ENCODE measurements at regions not wholly inside any gene's neighbourhood (a gene's known extent, or its start where the extent isn't known, plus 50 kb on each side); places are given as distances from the start of the nearest gene placed in this dataset.
A peak's percentile ranks its signal among the peaks of the same experiment; 100 is the strongest.
"Not testable (repeated sequence)": the region's sequence is repeated elsewhere in the genome, so short reads cannot be mapped to it uniquely, and the experiment has no call there.

- no peaks in the 10 kb centered on the region for H3K4me1 Mint-ChIP-seq (ENCODE audit: low read depth)
- H3K27me3 Mint-ChIP-seq, result no peaks in the 10 kb centered on the region
- no peaks in the 10 kb centered on the region for H3K36me3 Mint-ChIP-seq (ENCODE audit: low read depth)
- H3K4me3 Mint-ChIP-seq, result no peak overlapping the region
- no peak overlapping the region for H3K27ac Mint-ChIP-seq
- no peaks in the 10 kb centered on the region for H3K9me3 Mint-ChIP-seq
Observed at GRCh38 chr12:18863769-18864500, 126.0 kb downstream of the CAPZA3 start.

GRCh38 chr12:18864900-18865561 is 127.1 kb downstream of the CAPZA3 start:
- Mint-ChIP-seq H3K27ac (no peak overlapping the region), H3K27me3 (no peaks in the 10 kb centered on the region), H3K36me3 (ENCODE audit: low read depth) (no peaks in the 10 kb centered on the region), H3K9me3 (no peaks in the 10 kb centered on the region), H3K4me3 (no peak overlapping the region), H3K4me1 (ENCODE audit: low read depth) (no peaks in the 10 kb centered on the region)

GRCh38 chr12:18868717-18869116 is 130.8 kb downstream of the CAPZA3 start:
- no peaks in the 10 kb centered on the region for H3K27me3 Mint-ChIP-seq

GRCh38 chr12:18872770-18873169 is 134.9 kb downstream of the CAPZA3 start:
- Mint-ChIP-seq H3K27me3 (no peaks in the 10 kb centered on the region), H3K27ac (peak overlapping the region; percentile 12), H3K9me3 (peaks cover 4% of the 10 kb centered on the region), H3K4me1 (ENCODE audit: low read depth) (peaks cover 5% of the 10 kb centered on the region), H3K36me3 (ENCODE audit: low read depth) (no peaks in the 10 kb centered on the region), H3K4me3 (no peak overlapping the region)

More at GRCh38 chr12:18868717-18869116, 130.8 kb downstream of the CAPZA3 start:
- Mint-ChIP-seq H3K36me3 (ENCODE audit: low read depth) (no peaks in the 10 kb centered on the region), H3K4me3 (no peak overlapping the region), H3K4me1 (ENCODE audit: low read depth) (peaks cover 5% of the 10 kb centered on the region), H3K27ac (no peak overlapping the region), H3K9me3 (peaks cover 4% of the 10 kb centered on the region)

- Mint-ChIP-seq H3K4me3 (no peak overlapping the region), H3K27ac (no peak overlapping the region), H3K27me3 (no peaks in the 10 kb centered on the region), H3K9me3 (no peaks in the 10 kb centered on the region), H3K36me3 (ENCODE audit: low read depth) (no peaks in the 10 kb centered on the region), H3K4me1 (ENCODE audit: low read depth) (no peaks in the 10 kb centered on the region)
Observed at GRCh38 chr12:18878676-18879180, 140.8 kb downstream of the CAPZA3 start.

- Mint-ChIP-seq H3K27ac (no peak overlapping the region), H3K4me3 (no peak overlapping the region), H3K4me1 (ENCODE audit: low read depth) (no peaks in the 10 kb centered on the region), H3K9me3 (no peaks in the 10 kb centered on the region), H3K27me3 (no peaks in the 10 kb centered on the region), H3K36me3 (ENCODE audit: low read depth) (no peaks in the 10 kb centered on the region)
Observed at GRCh38 chr12:18882690-18883089, 144.8 kb downstream of the CAPZA3 start.

GRCh38 chr12:18886962-18887361 is 149.0 kb downstream of the CAPZA3 start:
- Mint-ChIP-seq H3K36me3 (ENCODE audit: low read depth) (no peaks in the 10 kb centered on the region), H3K9me3 (no peaks in the 10 kb centered on the region), H3K4me3 (no peak overlapping the region), H3K4me1 (ENCODE audit: low read depth) (no peaks in the 10 kb centered on the region), H3K27me3 (no peaks in the 10 kb centered on the region), H3K27ac (no peak overlapping the region)

GRCh38 chr12:18887368-18887767 is 149.4 kb downstream of the CAPZA3 start:
- H3K4me1 Mint-ChIP-seq (ENCODE audit: low read depth), result no peaks in the 10 kb centered on the region
- no peaks in the 10 kb centered on the region for H3K9me3 Mint-ChIP-seq
- H3K4me3 Mint-ChIP-seq, result no peak overlapping the region
- H3K27me3 Mint-ChIP-seq, result no peaks in the 10 kb centered on the region
- no peaks in the 10 kb centered on the region for H3K36me3 Mint-ChIP-seq (ENCODE audit: low read depth)
- no peak overlapping the region for H3K27ac Mint-ChIP-seq

GRCh38 chr12:18888047-18888446 is 150.1 kb downstream of the CAPZA3 start:
- H3K27ac Mint-ChIP-seq, result no peak overlapping the region
- no peaks in the 10 kb centered on the region for H3K4me1 Mint-ChIP-seq (ENCODE audit: low read depth)

GRCh38 chr12:18890621-18891020 is 152.7 kb downstream of the CAPZA3 start:
- not testable (repeated sequence) for H3K27ac Mint-ChIP-seq; H3K4me3 Mint-ChIP-seq; H3K36me3 Mint-ChIP-seq (ENCODE audit: low read depth); H3K27me3 Mint-ChIP-seq; H3K4me1 Mint-ChIP-seq (ENCODE audit: low read depth); H3K9me3 Mint-ChIP-seq

More at GRCh38 chr12:18888047-18888446, 150.1 kb downstream of the CAPZA3 start:
- H3K9me3 Mint-ChIP-seq, result peaks cover 1% of the 10 kb centered on the region
- H3K27me3 Mint-ChIP-seq, result no peaks in the 10 kb centered on the region
- H3K4me3 Mint-ChIP-seq, result no peak overlapping the region
- no peaks in the 10 kb centered on the region for H3K36me3 Mint-ChIP-seq (ENCODE audit: low read depth)

GRCh38 chr12:18895540-18895939 is 157.6 kb downstream of the CAPZA3 start:
- H3K4me1 Mint-ChIP-seq (ENCODE audit: low read depth), result no peaks in the 10 kb centered on the region
- no peak overlapping the region for H3K27ac Mint-ChIP-seq
- H3K4me3 Mint-ChIP-seq, result no peak overlapping the region
- peaks cover 9% of the 10 kb centered on the region for H3K9me3 Mint-ChIP-seq
- H3K27me3 Mint-ChIP-seq, result no peaks in the 10 kb centered on the region
- no peaks in the 10 kb centered on the region for H3K36me3 Mint-ChIP-seq (ENCODE audit: low read depth)

GRCh38 chr12:18895946-18896345 is 158.0 kb downstream of the CAPZA3 start:
- H3K36me3 Mint-ChIP-seq (ENCODE audit: low read depth), result no peaks in the 10 kb centered on the region
- no peaks in the 10 kb centered on the region for H3K27me3 Mint-ChIP-seq
- H3K9me3 Mint-ChIP-seq, result peaks cover 9% of the 10 kb centered on the region
- no peak overlapping the region for H3K4me3 Mint-ChIP-seq
- no peaks in the 10 kb centered on the region for H3K4me1 Mint-ChIP-seq (ENCODE audit: low read depth)
- no peak overlapping the region for H3K27ac Mint-ChIP-seq

GRCh38 chr12:18897823-18898222 is 159.9 kb downstream of the CAPZA3 start:
- Mint-ChIP-seq H3K4me1 (ENCODE audit: low read depth) (no peaks in the 10 kb centered on the region), H3K27me3 (no peaks in the 10 kb centered on the region), H3K27ac (no peak overlapping the region), H3K4me3 (no peak overlapping the region), H3K36me3 (ENCODE audit: low read depth) (no peaks in the 10 kb centered on the region), H3K9me3 (peaks cover 15% of the 10 kb centered on the region)

GRCh38 chr12:18898470-18898869 is 160.6 kb downstream of the CAPZA3 start:
- no peaks in the 10 kb centered on the region for H3K4me1 Mint-ChIP-seq (ENCODE audit: low read depth)

GRCh38 chr12:18899162-18899561 is 161.2 kb downstream of the CAPZA3 start:
- H3K9me3 Mint-ChIP-seq, result peaks cover 9% of the 10 kb centered on the region
- no peak overlapping the region for H3K27ac Mint-ChIP-seq
- H3K4me3 Mint-ChIP-seq, result no peak overlapping the region
- no peaks in the 10 kb centered on the region for H3K4me1 Mint-ChIP-seq (ENCODE audit: low read depth)
- H3K36me3 Mint-ChIP-seq (ENCODE audit: low read depth), result no peaks in the 10 kb centered on the region
- H3K27me3 Mint-ChIP-seq, result no peaks in the 10 kb centered on the region

More at GRCh38 chr12:18898470-18898869, 160.6 kb downstream of the CAPZA3 start:
- H3K36me3 Mint-ChIP-seq (ENCODE audit: low read depth), result no peaks in the 10 kb centered on the region
- H3K4me3 Mint-ChIP-seq, result no peak overlapping the region
- no peak overlapping the region for H3K27ac Mint-ChIP-seq
- H3K9me3 Mint-ChIP-seq, result peaks cover 9% of the 10 kb centered on the region
- no peaks in the 10 kb centered on the region for H3K27me3 Mint-ChIP-seq
